ENCODE measurements at regions not wholly inside any gene's neighbourhood (a gene's known extent, or its start where the extent isn't known, plus 50 kb on each side); places are given as distances from the start of the nearest gene placed in this dataset.

GRCh38 chr5:106545325-106545724 is 1125.4 kb downstream of the EFNA5 start:
- TF ChIP-seq REST (IDR thresholded peaks at IDR 0.05; ENCODE audit: insufficient read depth in 1 of 2, low read depth in 2 of 2, low read length in 2 of 2) (no peak), FOXP2 (optimal IDR thresholded peaks at IDR 0.05; ENCODE audit: borderline replicate concordance, extremely low read depth, extremely low read length, insufficient read depth) (no peak), POLR2AphosphoS5 (IDR thresholded peaks at IDR 0.05; ENCODE audit: low read depth, low read length) (no peak), TAF1 (IDR thresholded peaks at IDR 0.05; ENCODE audit: borderline replicate concordance, insufficient read depth, low read length) (no peak), SIN3A (IDR thresholded peaks at IDR 0.05; ENCODE audit: borderline replicate concordance, insufficient read depth, low read length) (no peak)

GRCh38 chr5:106543330-106543729 is 1127.4 kb downstream of the EFNA5 start:
- no peak for TF ChIP-seq POLR2AphosphoS5 (IDR thresholded peaks at IDR 0.05; ENCODE audit: low read depth, low read length)
- TF ChIP-seq FOXP2 (optimal IDR thresholded peaks at IDR 0.05; ENCODE audit: borderline replicate concordance, extremely low read depth, extremely low read length, insufficient read depth): no peak
- no peak for TF ChIP-seq SIN3A (IDR thresholded peaks at IDR 0.05; ENCODE audit: borderline replicate concordance, insufficient read depth, low read length)
- no peak for TF ChIP-seq TAF1 (IDR thresholded peaks at IDR 0.05; ENCODE audit: borderline replicate concordance, insufficient read depth, low read length)
- no peak for TF ChIP-seq REST (IDR thresholded peaks at IDR 0.05; ENCODE audit: insufficient read depth in 1 of 2, low read depth in 2 of 2, low read length in 2 of 2)

GRCh38 chr5:106530150-106530549 is 1140.6 kb downstream of the EFNA5 start:
- no peak for TF ChIP-seq FOXP2 (optimal IDR thresholded peaks at IDR 0.05; ENCODE audit: borderline replicate concordance, extremely low read depth, extremely low read length, insufficient read depth)
- no peak for TF ChIP-seq SIN3A (IDR thresholded peaks at IDR 0.05; ENCODE audit: borderline replicate concordance, insufficient read depth, low read length)
- TF ChIP-seq POLR2AphosphoS5 (IDR thresholded peaks at IDR 0.05; ENCODE audit: low read depth, low read length): no peak
- no peak for TF ChIP-seq REST (IDR thresholded peaks at IDR 0.05; ENCODE audit: insufficient read depth in 1 of 2, low read depth in 2 of 2, low read length in 2 of 2)
- TF ChIP-seq TAF1 (IDR thresholded peaks at IDR 0.05; ENCODE audit: borderline replicate concordance, insufficient read depth, low read length): no peak

- no peak for TF ChIP-seq FOXP2 (optimal IDR thresholded peaks at IDR 0.05; ENCODE audit: borderline replicate concordance, extremely low read depth, extremely low read length, insufficient read depth)
- no peak for TF ChIP-seq REST (IDR thresholded peaks at IDR 0.05; ENCODE audit: insufficient read depth in 1 of 2, low read depth in 2 of 2, low read length in 2 of 2)
- TF ChIP-seq TAF1 (IDR thresholded peaks at IDR 0.05; ENCODE audit: borderline replicate concordance, insufficient read depth, low read length): no peak
- no peak for TF ChIP-seq SIN3A (IDR thresholded peaks at IDR 0.05; ENCODE audit: borderline replicate concordance, insufficient read depth, low read length)
- no peak for TF ChIP-seq POLR2AphosphoS5 (IDR thresholded peaks at IDR 0.05; ENCODE audit: low read depth, low read length)
Observed at GRCh38 chr5:106525438-106525837, 1145.3 kb downstream of the EFNA5 start.

GRCh38 chr5:106523852-106524251 is 1146.9 kb downstream of the EFNA5 start:
- TF ChIP-seq TAF1 (IDR thresholded peaks at IDR 0.05; ENCODE audit: borderline replicate concordance, insufficient read depth, low read length): no peak
- no peak for TF ChIP-seq FOXP2 (optimal IDR thresholded peaks at IDR 0.05; ENCODE audit: borderline replicate concordance, extremely low read depth, extremely low read length, insufficient read depth)
- TF ChIP-seq POLR2AphosphoS5 (IDR thresholded peaks at IDR 0.05; ENCODE audit: low read depth, low read length): no peak
- TF ChIP-seq SIN3A (IDR thresholded peaks at IDR 0.05; ENCODE audit: borderline replicate concordance, insufficient read depth, low read length): no peak
- no peak for TF ChIP-seq REST (IDR thresholded peaks at IDR 0.05; ENCODE audit: insufficient read depth in 1 of 2, low read depth in 2 of 2, low read length in 2 of 2)

All from PFSK-1 (cell line).